HUES64 (cell line): ENCODE measurements at regions not wholly inside any gene's neighbourhood (a gene's known extent, or its start where the extent isn't known, plus 50 kb on each side); places are given as distances from the start of the nearest gene placed in this dataset.

ENCODE experiments used
- H3K27ac ChIP-seq: 2 replicates; pipeline ENCODE4 v1.7.0; 2013; ENCODE audit warnings: low read depth, low read length, inconsistent platforms
- H3K27me3 ChIP-seq: 2 replicates; pipeline ENCODE4 v1.6.1; 2013; ENCODE audit warnings: mild to moderate bottlenecking, low read length; ENCODE audit not compliant: insufficient read depth
- H3K36me3 ChIP-seq: 2 replicates; pipeline ENCODE4 v1.6.1; 2013; ENCODE audit warnings: mild to moderate bottlenecking, low read length; ENCODE audit not compliant: insufficient read depth
- H3K4me1 ChIP-seq: 2 replicates; pipeline ENCODE4 v1.6.1; 2013; ENCODE audit warnings: mild to moderate bottlenecking, low read length, moderate library complexity; ENCODE audit not compliant: insufficient read depth
- H3K4me3 ChIP-seq: 2 replicates; pipeline ENCODE4 v1.5.1; 2013; ENCODE audit warnings: mild to moderate bottlenecking, low read length, moderate library complexity
- H3K9ac ChIP-seq: 2 replicates; pipeline ENCODE4 v1.6.1; 2013; ENCODE audit warnings: mild to moderate bottlenecking, low read depth, low read length
- H3K9me3 ChIP-seq: 2 replicates; pipeline ENCODE4 v1.6.1; 2013; ENCODE audit warnings: low read depth, low read length; ENCODE audit not compliant: insufficient read depth
- WGBS: fragments of 150-250, 120-280 bp; methylation state at CpG from one replicate; pipeline ENCODE4 v1.1.7; 2013; ENCODE audit warnings: missing lambda C conversion rate; 5-methylcytosine and 5-hydroxymethylcytosine counted together

- Histone ChIP-seq H3K27me3 (no peaks in the 10 kb centered on the region), H3K9me3 (no peaks in the 10 kb centered on the region), H3K36me3 (no peaks in the 10 kb centered on the region), H3K9ac (no peak overlapping the region), H3K4me1 (no peaks in the 10 kb centered on the region), H3K4me3 (no peak overlapping the region), H3K27ac (no peak overlapping the region)
- WGBS: 90% methylated on average over 4 of the region's 4 CpGs
Observed at GRCh38 chr4:159669094-159669493, 566.2 kb downstream of the RAPGEF2 start.

- H3K9me3 ChIP-seq: no peaks in the 10 kb centered on the region
- no peak overlapping the region for H3K27ac ChIP-seq
- H3K27me3 ChIP-seq: no peaks in the 10 kb centered on the region
- H3K9ac ChIP-seq: no peak overlapping the region
- no peaks in the 10 kb centered on the region for H3K36me3 ChIP-seq
- H3K4me1 ChIP-seq: no peaks in the 10 kb centered on the region
- 66% methylated on average over 2 of the region's 2 CpGs for WGBS
- H3K4me3 ChIP-seq: no peak overlapping the region
Observed at GRCh38 chr4:159673221-159673620, 570.3 kb downstream of the RAPGEF2 start.

GRCh38 chr4:159674241-159674640 lies 571.4 kb downstream of the RAPGEF2 start:
- no peaks in the 10 kb centered on the region for H3K9me3 ChIP-seq
- no peak overlapping the region for H3K9ac ChIP-seq
- no peak overlapping the region for H3K4me3 ChIP-seq
- H3K27ac ChIP-seq: no peak overlapping the region
- WGBS: 96% methylated on average over 8 of the region's 8 CpGs
- no peaks in the 10 kb centered on the region for H3K4me1 ChIP-seq
- H3K36me3 ChIP-seq: no peaks in the 10 kb centered on the region
- H3K27me3 ChIP-seq: no peaks in the 10 kb centered on the region

- 100% methylated on average over 1 of the region's 1 CpG for WGBS
- Histone ChIP-seq H3K9me3 (no peaks in the 10 kb centered on the region), H3K4me3 (no peak overlapping the region), H3K9ac (no peak overlapping the region), H3K4me1 (no peaks in the 10 kb centered on the region), H3K27ac (no peak overlapping the region), H3K36me3 (no peaks in the 10 kb centered on the region), H3K27me3 (no peaks in the 10 kb centered on the region)
Observed at GRCh38 chr4:159677521-159677920, 574.6 kb downstream of the RAPGEF2 start.

- Histone ChIP-seq H3K27me3 (no peaks in the 10 kb centered on the region), H3K4me3 (no peak overlapping the region), H3K9ac (no peak overlapping the region), H3K27ac (no peak overlapping the region), H3K36me3 (no peaks in the 10 kb centered on the region), H3K9me3 (no peaks in the 10 kb centered on the region), H3K4me1 (peaks cover 14% of the 10 kb centered on the region)
- WGBS: 92% methylated on average over 4 of the region's 4 CpGs
Observed at GRCh38 chr4:159682996-159683395, 580.1 kb downstream of the RAPGEF2 start.

GRCh38 chr4:159684061-159684460 lies 581.2 kb downstream of the RAPGEF2 start:
- Histone ChIP-seq H3K4me1 (peaks cover 14% of the 10 kb centered on the region), H3K27ac (no peak overlapping the region), H3K9me3 (no peaks in the 10 kb centered on the region), H3K9ac (no peak overlapping the region), H3K4me3 (no peak overlapping the region), H3K36me3 (no peaks in the 10 kb centered on the region), H3K27me3 (no peaks in the 10 kb centered on the region)
- WGBS: 89% methylated on average over 1 of the region's 1 CpG

GRCh38 chr4:159685340-159686092 lies 582.6 kb downstream of the RAPGEF2 start:
- H3K4me3 ChIP-seq: no peak overlapping the region
- WGBS: 69% methylated on average over 3 of the region's 3 CpGs
- H3K27ac ChIP-seq: no peak overlapping the region
- H3K27me3 ChIP-seq: no peaks in the 10 kb centered on the region
- no peak overlapping the region for H3K9ac ChIP-seq
- H3K36me3 ChIP-seq: no peaks in the 10 kb centered on the region
- H3K4me1 ChIP-seq: peaks cover 14% of the 10 kb centered on the region
- 0 out of 2 replicates have a peak, but pooled peaks cover under 1% of the 10 kb centered on the region for H3K9me3 ChIP-seq

GRCh38 chr4:159689526-159689925 lies 586.6 kb downstream of the RAPGEF2 start:
- H3K27me3 ChIP-seq: no peaks in the 10 kb centered on the region
- no peak overlapping the region for H3K4me3 ChIP-seq
- H3K36me3 ChIP-seq: no peaks in the 10 kb centered on the region
- H3K9me3 ChIP-seq: peaks cover 15% of the 10 kb centered on the region; the same call in 1 of the 2 replicates
- H3K27ac ChIP-seq: no peak overlapping the region
- H3K4me1 ChIP-seq: peaks cover 14% of the 10 kb centered on the region
- H3K9ac ChIP-seq: no peak overlapping the region

- no peaks in the 10 kb centered on the region for H3K36me3 ChIP-seq
- WGBS: 91% methylated on average over 6 of the region's 6 CpGs
- H3K9me3 ChIP-seq: peaks cover 7% of the 10 kb centered on the region; the same call in 1 of the 2 replicates
- H3K27me3 ChIP-seq: no peaks in the 10 kb centered on the region
- H3K9ac ChIP-seq: no peak overlapping the region
- H3K4me3 ChIP-seq: no peak overlapping the region
- no peaks in the 10 kb centered on the region for H3K4me1 ChIP-seq
- H3K27ac ChIP-seq: no peak overlapping the region
Observed at GRCh38 chr4:159697322-159698283, 594.7 kb downstream of the RAPGEF2 start.

- H3K36me3 ChIP-seq: no peaks in the 10 kb centered on the region
- H3K4me1 ChIP-seq: no peaks in the 10 kb centered on the region
- WGBS: 92% methylated on average over 3 of the region's 3 CpGs
- H3K9ac ChIP-seq: no peak overlapping the region
- no peaks in the 10 kb centered on the region for H3K27me3 ChIP-seq
- H3K4me3 ChIP-seq: no peak overlapping the region
- no peak overlapping the region for H3K27ac ChIP-seq
- H3K9me3 ChIP-seq: peaks cover 7% of the 10 kb centered on the region; the same call in 1 of the 2 replicates
Observed at GRCh38 chr4:159698336-159698735, 595.5 kb downstream of the RAPGEF2 start.

GRCh38 chr4:159702200-159702599 lies 599.3 kb downstream of the RAPGEF2 start:
- WGBS: 67% methylated on average over 2 of the region's 2 CpGs
- no peaks in the 10 kb centered on the region for H3K27me3 ChIP-seq
- no peak overlapping the region for H3K9ac ChIP-seq
- peaks cover 7% of the 10 kb centered on the region; the same call in 1 of the 2 replicates for H3K9me3 ChIP-seq
- H3K4me3 ChIP-seq: no peak overlapping the region
- H3K4me1 ChIP-seq: no peaks in the 10 kb centered on the region
- H3K27ac ChIP-seq: no peak overlapping the region
- no peaks in the 10 kb centered on the region for H3K36me3 ChIP-seq
